ENCODE measurements at regions not wholly inside any gene's neighbourhood (a gene's known extent, or its start where the extent isn't known, plus 50 kb on each side); places are given as distances from the start of the nearest gene placed in this dataset.

DNA sequence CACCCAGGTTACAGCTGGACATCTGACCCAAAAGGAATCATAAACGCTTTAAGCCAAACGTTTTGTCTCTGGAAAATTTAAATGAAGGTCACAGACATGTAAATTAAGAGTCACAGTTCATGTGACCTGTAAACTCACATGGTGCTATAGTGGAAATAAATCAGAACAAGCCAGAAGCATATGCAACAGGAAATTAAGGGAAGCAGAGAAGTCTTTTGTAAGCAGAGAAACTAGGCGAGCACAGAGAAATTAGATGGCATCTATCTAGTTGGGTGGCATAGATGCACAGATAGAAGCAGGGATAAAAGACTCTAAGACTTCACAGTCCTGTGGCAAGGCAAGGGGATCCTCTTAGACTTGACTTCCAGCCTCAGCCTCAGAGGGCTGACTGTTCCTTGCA is 264.8 kb downstream of the GASK1B start:
- no peak overlapping the region for H3K4me3 ChIP-seq (ENCODE audit: low read length)
- TF ChIP-seq, protein P1, sequence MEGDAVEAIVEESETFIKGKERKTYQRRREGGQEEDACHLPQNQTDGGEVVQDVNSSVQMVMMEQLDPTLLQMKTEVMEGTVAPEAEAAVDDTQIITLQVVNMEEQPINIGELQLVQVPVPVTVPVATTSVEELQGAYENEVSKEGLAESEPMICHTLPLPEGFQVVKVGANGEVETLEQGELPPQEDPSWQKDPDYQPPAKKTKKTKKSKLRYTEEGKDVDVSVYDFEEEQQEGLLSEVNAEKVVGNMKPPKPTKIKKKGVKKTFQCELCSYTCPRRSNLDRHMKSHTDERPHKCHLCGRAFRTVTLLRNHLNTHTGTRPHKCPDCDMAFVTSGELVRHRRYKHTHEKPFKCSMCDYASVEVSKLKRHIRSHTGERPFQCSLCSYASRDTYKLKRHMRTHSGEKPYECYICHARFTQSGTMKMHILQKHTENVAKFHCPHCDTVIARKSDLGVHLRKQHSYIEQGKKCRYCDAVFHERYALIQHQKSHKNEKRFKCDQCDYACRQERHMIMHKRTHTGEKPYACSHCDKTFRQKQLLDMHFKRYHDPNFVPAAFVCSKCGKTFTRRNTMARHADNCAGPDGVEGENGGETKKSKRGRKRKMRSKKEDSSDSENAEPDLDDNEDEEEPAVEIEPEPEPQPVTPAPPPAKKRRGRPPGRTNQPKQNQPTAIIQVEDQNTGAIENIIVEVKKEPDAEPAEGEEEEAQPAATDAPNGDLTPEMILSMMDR (conservative IDR thresholded peaks at IDR 0.05; ENCODE audit: low read length) = no peak
- no peak for DNase-seq (ENCODE audit: low read depth)

DNA sequence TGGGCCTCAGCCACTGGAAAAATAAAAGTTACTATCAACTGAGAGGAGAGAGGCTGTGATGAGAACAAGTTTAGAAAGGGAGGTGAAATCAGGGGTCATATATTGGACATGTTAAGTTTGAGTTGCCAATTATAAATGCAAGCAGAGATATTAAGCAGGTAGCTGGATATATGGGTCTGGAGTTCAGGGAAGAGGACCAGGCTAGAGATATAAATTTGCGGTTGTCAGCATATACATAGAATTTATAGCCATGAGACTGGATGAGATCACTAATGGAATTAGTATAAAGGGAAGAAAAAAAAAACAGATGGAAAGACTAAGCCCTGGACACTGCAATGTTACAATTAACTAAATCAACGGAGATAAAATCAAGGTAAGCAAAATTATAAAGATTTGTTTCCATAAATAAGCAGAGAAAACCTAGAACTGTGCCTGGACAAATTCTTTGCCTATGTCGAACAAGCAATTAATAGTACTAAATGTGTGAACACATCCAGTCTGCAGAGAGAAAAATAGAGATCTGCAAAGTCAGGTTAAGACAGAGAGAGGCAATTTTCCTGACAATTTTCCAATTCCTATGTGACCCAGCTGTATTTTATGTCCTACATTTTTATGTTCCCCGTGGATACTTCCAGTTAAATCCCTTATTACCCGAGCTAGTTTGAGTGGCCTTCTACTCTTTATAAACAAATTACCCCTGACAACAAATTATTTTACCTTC is 265.4 kb downstream of the GASK1B start:
- TF ChIP-seq, protein P1 (conservative IDR thresholded peaks at IDR 0.05; ENCODE audit: low read length) = no peak
- H3K4me3 ChIP-seq (ENCODE audit: low read length) = no peak overlapping the region
- DNase-seq (ENCODE audit: low read depth) = no peak

DNA sequence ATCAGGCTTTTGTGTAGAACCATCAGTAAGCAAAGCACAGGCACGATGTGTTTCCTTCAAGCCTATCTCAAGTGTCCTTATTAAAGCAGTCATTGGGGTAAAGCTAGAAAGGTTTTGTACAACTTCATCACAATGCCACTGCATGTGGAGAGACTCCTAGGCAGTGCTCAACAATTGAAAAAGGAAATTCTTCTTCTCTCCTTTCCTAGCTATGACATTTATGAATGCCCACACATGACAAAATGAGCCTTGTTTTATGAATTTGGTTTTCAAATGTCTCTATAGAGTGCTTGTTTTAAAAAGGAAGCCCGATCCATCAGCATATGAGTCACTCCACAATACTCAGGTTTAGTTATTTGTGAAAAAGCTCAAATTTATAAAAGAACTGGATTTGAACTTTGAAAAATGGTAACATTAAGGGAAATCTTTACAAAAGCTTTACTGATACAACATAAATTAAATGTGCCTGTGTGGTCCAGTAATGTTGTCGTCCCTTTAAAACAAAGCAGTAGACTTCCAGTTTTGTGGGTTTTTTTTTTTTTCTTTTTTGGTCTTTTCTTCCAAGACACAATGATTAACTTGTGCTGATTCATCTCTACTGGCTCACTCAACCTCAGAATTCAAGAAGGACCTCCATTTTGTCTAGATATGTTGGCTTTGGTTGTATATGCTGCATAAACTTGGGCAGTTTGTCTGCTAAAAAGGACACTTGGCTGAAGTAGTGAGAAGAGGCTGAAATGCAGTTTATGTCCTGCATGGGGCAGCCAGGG is 273.8 kb downstream of the GASK1B start:
- TF ChIP-seq, protein P1 (conservative IDR thresholded peaks at IDR 0.05; ENCODE audit: low read length) = no peak
- no peak overlapping the region for H3K4me3 ChIP-seq (ENCODE audit: low read length)
- DNase-seq (ENCODE audit: low read depth) = no peak

DNA sequence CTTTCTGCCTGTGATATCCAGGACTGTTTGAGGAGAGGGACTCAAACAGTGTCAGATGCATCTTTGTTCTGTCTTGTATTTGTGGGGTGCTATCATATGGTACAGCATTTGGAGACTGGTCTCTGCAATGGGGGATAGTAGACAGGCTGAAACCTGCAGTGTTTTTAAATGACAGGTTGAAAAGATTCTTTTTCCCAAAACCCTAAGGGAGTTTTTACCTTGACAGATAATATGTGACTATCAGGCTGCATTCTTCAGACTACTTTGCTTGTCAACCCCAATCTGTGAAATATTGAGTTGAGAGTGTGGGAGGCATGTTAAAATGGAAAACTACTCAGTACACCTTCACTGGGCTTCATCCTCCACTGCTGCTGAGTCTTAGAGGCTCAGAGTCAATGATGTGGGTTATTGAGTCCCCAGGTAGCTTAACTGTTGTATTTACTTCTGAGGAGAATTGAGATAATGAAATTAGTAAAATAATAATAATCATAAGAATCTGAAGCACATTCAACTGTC is 274.9 kb downstream of the GASK1B start:
- no peak overlapping the region for H3K4me3 ChIP-seq (ENCODE audit: low read length)
- TF ChIP-seq, protein P1 (conservative IDR thresholded peaks at IDR 0.05; ENCODE audit: low read length) = no peak
- no peak for DNase-seq (ENCODE audit: low read depth)

DNA sequence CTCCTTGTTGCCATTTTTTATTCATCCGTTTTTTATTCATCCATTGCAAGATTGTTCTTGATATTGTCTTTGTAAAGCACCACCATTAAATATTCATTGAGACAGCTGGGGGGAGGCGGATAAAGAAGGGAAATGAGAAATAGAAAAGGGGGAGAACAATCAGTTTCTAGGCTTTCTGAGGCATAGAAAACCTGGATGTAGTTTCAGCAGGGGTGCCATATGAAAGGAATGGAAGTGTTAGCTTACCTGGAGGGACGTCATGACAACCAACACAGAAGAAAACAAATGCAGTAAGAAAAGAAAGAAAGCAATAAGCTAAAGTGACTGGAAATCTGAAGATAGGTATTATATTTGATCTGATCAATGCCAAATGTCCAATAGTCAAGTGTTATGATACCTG is 276.1 kb downstream of the GASK1B start:
- no peak for DNase-seq (ENCODE audit: low read depth)
- no peak overlapping the region for H3K4me3 ChIP-seq (ENCODE audit: low read length)
- TF ChIP-seq, protein P1 (conservative IDR thresholded peaks at IDR 0.05; ENCODE audit: low read length) = no peak

DNA sequence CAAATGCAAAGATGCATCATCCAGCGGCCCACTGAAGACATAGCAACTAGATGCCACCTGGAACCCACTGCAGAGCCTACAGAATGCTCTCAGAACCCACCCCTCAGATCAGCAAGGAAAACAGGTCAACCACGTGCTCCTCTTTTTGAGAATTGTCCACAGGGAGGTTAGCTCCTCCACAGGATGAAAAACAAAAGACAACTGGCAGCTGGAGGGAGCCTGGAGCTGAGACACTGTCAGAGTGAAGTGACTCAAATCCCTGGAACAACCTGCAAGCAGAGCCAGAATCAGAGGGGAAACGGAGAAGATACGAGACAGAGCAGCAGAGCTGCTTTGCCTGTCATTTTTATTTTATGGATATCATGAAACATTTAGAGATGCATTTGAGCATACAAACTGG is 277.6 kb downstream of the GASK1B start:
- TF ChIP-seq, protein P1 (conservative IDR thresholded peaks at IDR 0.05; ENCODE audit: low read length) = no peak
- DNase-seq (ENCODE audit: low read depth) = no peak
- no peak overlapping the region for H3K4me3 ChIP-seq (ENCODE audit: low read length)

DNA sequence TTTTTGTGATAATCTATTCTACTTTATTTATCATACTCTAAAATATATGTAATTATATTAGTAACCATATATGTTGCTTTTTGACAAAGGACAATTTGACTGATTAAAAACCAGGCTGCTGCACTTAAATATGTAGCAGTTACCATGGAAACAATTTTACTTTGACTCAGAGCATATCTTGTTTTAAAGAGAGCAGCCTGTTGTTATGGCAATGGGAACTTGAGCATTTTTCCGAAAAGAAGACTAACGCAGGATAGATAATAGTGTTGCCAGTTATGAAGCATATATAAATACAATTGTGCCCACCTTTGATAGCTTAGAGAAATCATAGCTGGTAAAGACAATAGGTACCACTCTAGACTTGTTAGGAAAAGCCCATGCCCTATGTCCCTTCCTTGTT is 283.0 kb downstream of the GASK1B start:
- TF ChIP-seq, protein P1 (conservative IDR thresholded peaks at IDR 0.05; ENCODE audit: low read length) = no peak
- H3K4me3 ChIP-seq (ENCODE audit: low read length) = no peak overlapping the region
- no peak for DNase-seq (ENCODE audit: low read depth)

All from AG10803 (cell line).